HG03460 (cell line): ENCODE measurements at regions not wholly inside any gene's neighbourhood (a gene's known extent, or its start where the extent isn't known, plus 50 kb on each side); places are given as distances from the start of the nearest gene placed in this dataset.
A peak's percentile ranks its signal among the peaks of the same experiment; 100 is the strongest.

Experiments
- ATAC-seq: cut with Tn5 transposase; IDR thresholded peaks from one replicate; pipeline ENCODE4 v1.9.1; 2021; ENCODE audit not compliant: unreplicated experiment

- no peak for ATAC-seq
These were observed 561.0 kb upstream of the TNP1 start for GRCh38 chr2:217420854-217421253.

GRCh38 chr2:217419055-217419671, 559.3 kb upstream of the TNP1 start:
- ATAC-seq = no peak

- no peak for ATAC-seq
These were observed 558.7 kb upstream of the TNP1 start for GRCh38 chr2:217418544-217418943.

- ATAC-seq = no peak
These were observed 558.2 kb upstream of the TNP1 start for GRCh38 chr2:217418090-217418489.

GRCh38 chr2:217417536-217417935, 557.7 kb upstream of the TNP1 start:
- no peak for ATAC-seq

GRCh38 chr2:217415316-217415715, 555.5 kb upstream of the TNP1 start:
- peak; percentile 96 for ATAC-seq

GRCh38 chr2:217414429-217414828, 554.6 kb upstream of the TNP1 start:
- no peak for ATAC-seq

- ATAC-seq = no peak
These were observed 553.3 kb upstream of the TNP1 start for GRCh38 chr2:217413193-217413592.

- no peak for ATAC-seq
These were observed 552.9 kb upstream of the TNP1 start for GRCh38 chr2:217412721-217413120.

- no peak for ATAC-seq
These were observed 552.4 kb upstream of the TNP1 start for GRCh38 chr2:217412277-217412676.

GRCh38 chr2:217410681-217410960, 550.8 kb upstream of the TNP1 start:
- no peak for ATAC-seq

GRCh38 chr2:217409949-217410680, 550.3 kb upstream of the TNP1 start:
- no peak for ATAC-seq

- no peak for ATAC-seq
These were observed 547.5 kb upstream of the TNP1 start for GRCh38 chr2:217407362-217407761.

- no peak for ATAC-seq
These were observed 544.4 kb upstream of the TNP1 start for GRCh38 chr2:217404236-217404760.

- no peak for ATAC-seq
These were observed 543.0 kb upstream of the TNP1 start for GRCh38 chr2:217402761-217403383.

GRCh38 chr2:217402144-217402543, 542.3 kb upstream of the TNP1 start:
- no peak for ATAC-seq

GRCh38 chr2:217399291-217399690, 539.4 kb upstream of the TNP1 start:
- ATAC-seq = no peak

GRCh38 chr2:217398860-217399259, 539.0 kb upstream of the TNP1 start:
- ATAC-seq = no peak

GRCh38 chr2:217398101-217398500, 538.2 kb upstream of the TNP1 start:
- ATAC-seq = no peak

- no peak for ATAC-seq
These were observed 536.7 kb upstream of the TNP1 start for GRCh38 chr2:217396586-217396985.

GRCh38 chr2:217396165-217396564, 536.3 kb upstream of the TNP1 start:
- no peak for ATAC-seq
